HTR-8/SVneo (cell line): ENCODE measurements at regions not wholly inside any gene's neighbourhood (a gene's known extent, or its start where the extent isn't known, plus 50 kb on each side); places are given as distances from the start of the nearest gene placed in this dataset.
"Not testable (repeated sequence)": the region's sequence is repeated elsewhere in the genome, so short reads cannot be mapped to it uniquely, and the experiment has no call there.

Experiments used
- DNase-seq: peaks from one replicate; pipeline ENCODE4 v3.0.0; 2011; ENCODE audit warnings: low spot score, mixed read lengths; ENCODE audit not compliant: insufficient read length
- FAIRE-seq: peaks from 2 replicates; lab custom pipeline; 2011; peaks lifted over from hg19 to GRCh38; lab: Jason Lieb, UNC

GRCh38 chr19:20482721-20483120, 82.9 kb downstream of the ZNF737 start:
- no peak for DNase-seq
- FAIRE-seq, result no peak

GRCh38 chr19:20481736-20482135, 83.8 kb downstream of the ZNF737 start:
- FAIRE-seq (no peak), DNase-seq (no peak)

DNA sequence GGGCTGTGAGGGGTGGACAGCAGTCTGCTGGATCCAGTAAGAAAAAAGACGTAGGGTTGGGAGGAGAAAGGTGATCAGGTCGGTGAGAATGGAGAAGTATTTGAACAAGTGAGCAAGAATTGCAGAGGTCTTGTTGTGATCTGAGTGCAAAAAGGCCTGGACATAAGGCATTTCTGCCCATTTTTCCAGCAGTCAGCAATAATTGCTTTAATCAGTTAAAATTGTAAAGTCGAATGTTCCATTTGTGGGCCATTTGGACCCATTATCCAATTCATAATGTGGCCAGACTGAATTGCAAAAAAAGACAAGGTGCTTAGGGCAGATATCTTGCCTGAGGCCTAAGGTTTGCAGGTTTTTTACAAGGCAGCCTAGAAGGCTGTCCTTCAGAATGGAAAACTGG, 86.1 kb downstream of the ZNF737 start:
- DNase-seq (no peak), FAIRE-seq (no peak)

DNA sequence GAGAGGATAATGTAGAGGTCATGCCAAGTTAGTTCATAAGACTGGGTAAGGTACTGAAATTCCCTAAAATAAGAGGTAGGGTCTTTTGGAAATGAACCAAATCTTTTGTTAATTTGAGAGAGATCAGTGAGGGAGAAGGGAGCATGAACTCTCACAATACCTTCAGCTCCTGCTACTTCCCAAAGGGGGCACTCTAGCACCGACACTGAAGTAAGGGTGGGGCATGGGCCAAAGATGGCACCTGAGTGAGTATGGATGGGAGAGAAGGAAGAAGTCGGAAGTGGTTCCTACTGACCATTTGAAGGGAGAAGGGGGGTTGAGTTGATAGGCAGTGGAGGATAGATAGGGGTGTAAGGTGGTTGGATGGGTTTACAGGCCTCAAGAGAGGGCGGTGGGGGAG, 86.6 kb downstream of the ZNF737 start:
- no peak for FAIRE-seq
- no peak for DNase-seq

- FAIRE-seq (no peak), DNase-seq (no peak)
These were observed 92.7 kb downstream of the ZNF737 start for GRCh38 chr19:20472854-20473253.

DNA sequence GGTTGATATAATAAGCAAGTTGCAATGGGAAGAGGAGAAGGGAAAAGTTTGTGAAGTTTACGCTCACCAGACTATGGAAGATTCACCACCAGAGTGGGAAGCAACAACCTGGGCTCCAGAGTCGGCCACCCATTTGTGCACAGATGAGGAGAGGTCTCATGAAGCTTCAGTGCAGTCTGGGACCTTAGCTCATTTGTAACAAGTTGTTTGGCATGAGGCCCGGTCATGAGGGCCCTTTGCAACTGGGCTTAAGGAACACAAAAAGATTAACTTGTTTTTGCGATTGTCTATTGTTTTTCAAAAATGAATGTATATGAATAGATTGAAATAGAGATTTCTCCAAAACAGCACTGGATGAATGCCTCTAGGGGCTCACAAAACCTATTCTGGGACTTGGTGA, 94.2 kb downstream of the ZNF737 start:
- FAIRE-seq, result no peak
- no peak for DNase-seq

- FAIRE-seq, result no peak
These were observed 95.0 kb downstream of the ZNF737 start for GRCh38 chr19:20470345-20471135.

GRCh38 chr19:20466638-20466990, 99.0 kb downstream of the ZNF737 start:
- not testable (repeated sequence) for DNase-seq, FAIRE-seq

More at GRCh38 chr19:20470345-20471135, 95.0 kb downstream of the ZNF737 start:
- no peak for DNase-seq

DNA sequence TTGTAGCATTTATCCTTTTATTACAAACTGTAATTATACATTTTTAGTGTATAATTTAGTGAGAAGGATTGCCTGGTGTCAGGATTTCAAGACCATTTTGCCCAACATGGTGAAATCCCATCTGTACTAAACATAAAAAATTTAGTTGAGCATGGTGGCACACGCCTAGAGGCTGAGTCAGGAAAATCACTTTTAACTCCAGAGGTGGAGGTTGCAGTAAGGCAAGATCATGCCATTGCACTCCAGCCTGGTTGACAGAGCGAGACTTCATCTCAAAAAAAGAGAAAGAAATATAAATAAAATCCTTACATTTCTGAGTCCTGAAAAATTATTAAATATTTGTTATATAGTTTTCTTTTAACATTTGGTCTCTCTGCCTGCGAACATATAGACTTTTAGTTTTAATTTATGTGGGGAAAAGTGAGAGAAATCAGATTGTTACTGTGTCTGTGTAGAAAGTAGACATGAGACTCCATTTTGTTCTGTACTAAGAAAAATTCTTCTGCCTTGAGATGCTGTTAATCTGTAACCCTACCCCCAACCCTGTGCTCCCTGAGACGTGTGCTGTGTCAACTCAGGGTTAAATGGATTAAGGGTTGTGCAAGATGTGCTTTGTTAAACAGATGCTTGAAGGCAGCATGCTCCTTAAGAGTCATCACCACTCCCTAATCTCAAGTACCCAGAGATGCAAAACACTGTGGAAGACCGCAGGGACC, 99.5 kb downstream of the ZNF737 start:
- DNase-seq, FAIRE-seq: not testable (repeated sequence)

- DNase-seq, result no peak
- no peak for FAIRE-seq
These were observed 112.1 kb downstream of the ZNF737 start for GRCh38 chr19:20453425-20453935.

- FAIRE-seq, result no peak
These were observed 121.2 kb downstream of the ZNF737 start for GRCh38 chr19:20444202-20444885.

GRCh38 chr19:20432266-20432842, 133.2 kb downstream of the ZNF737 start:
- FAIRE-seq, result not testable (repeated sequence)

More at GRCh38 chr19:20444202-20444885, 121.2 kb downstream of the ZNF737 start:
- no peak for DNase-seq

GRCh38 chr19:20431826-20432225, 133.8 kb downstream of the ZNF737 start:
- FAIRE-seq (no peak), DNase-seq (no peak)

More at GRCh38 chr19:20432266-20432842, 133.2 kb downstream of the ZNF737 start:
- not testable (repeated sequence) for DNase-seq

- no peak for FAIRE-seq
These were observed 142.0 kb downstream of the ZNF737 start for GRCh38 chr19:20423381-20424197.

GRCh38 chr19:20422216-20423205, 143.1 kb downstream of the ZNF737 start:
- no peak for DNase-seq
- no peak for FAIRE-seq

More at GRCh38 chr19:20423381-20424197, 142.0 kb downstream of the ZNF737 start:
- DNase-seq, result no peak

- DNase-seq (no peak), FAIRE-seq (no peak)
These were observed 148.9 kb downstream of the ZNF737 start for GRCh38 chr19:20416661-20417060.

GRCh38 chr19:20414120-20414519, 151.5 kb downstream of the ZNF737 start:
- no peak for DNase-seq
- FAIRE-seq, result no peak

DNA sequence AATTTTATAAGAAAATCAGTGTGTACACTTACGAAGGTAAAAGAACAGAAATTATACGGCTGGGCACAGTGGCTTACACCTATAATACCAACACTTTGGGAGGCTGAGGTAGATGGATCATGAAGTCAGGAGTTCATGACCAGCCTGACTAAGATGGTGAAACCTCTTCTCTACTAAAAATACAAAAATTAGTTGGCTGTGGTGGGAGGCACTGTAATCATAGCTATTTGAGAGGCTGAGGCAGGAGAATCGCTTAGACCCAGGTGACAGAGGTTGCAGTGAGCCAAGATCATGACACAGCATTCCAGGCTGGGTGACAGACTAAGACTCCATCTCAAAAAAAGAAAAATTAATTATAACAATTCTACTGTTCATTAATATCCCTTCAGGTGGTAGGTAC, 151.9 kb downstream of the ZNF737 start:
- FAIRE-seq, result no peak
- DNase-seq, result no peak
